HG03039 (cell line): ENCODE measurements at regions not wholly inside any gene's neighbourhood (a gene's known extent, or its start where the extent isn't known, plus 50 kb on each side); places are given as distances from the start of the nearest gene placed in this dataset.
"Not testable (repeated sequence)": the region's sequence is repeated elsewhere in the genome, so short reads cannot be mapped to it uniquely, and the experiment has no call there.

ENCODE experiments used
- ATAC-seq: cut with Tn5 transposase; IDR thresholded peaks from one replicate; pipeline ENCODE4 v1.9.1; 2021; ENCODE audit warnings: mild to moderate bottlenecking, moderate library complexity; ENCODE audit not compliant: unreplicated experiment

- ATAC-seq: not testable (repeated sequence)
These were observed 403.3 kb downstream of the MBD2 start for GRCh38 chr18:53821141-53821540.

GRCh38 chr18:53819671-53820070 lies 404.8 kb downstream of the MBD2 start:
- ATAC-seq: no peak

GRCh38 chr18:53819174-53819573 lies 405.3 kb downstream of the MBD2 start:
- ATAC-seq: no peak

GRCh38 chr18:53817976-53818950 lies 406.2 kb downstream of the MBD2 start:
- ATAC-seq: no peak

GRCh38 chr18:53800171-53800570 lies 424.3 kb downstream of the MBD2 start:
- ATAC-seq: no peak

GRCh38 chr18:53799134-53799533 lies 425.3 kb downstream of the MBD2 start:
- ATAC-seq: no peak

GRCh38 chr18:53798516-53798915 lies 426.0 kb downstream of the MBD2 start:
- ATAC-seq: no peak

- no peak for ATAC-seq
These were observed 426.4 kb downstream of the MBD2 start for GRCh38 chr18:53797998-53798495.

GRCh38 chr18:53796040-53796729 lies 428.3 kb downstream of the MBD2 start:
- peak; percentile 92 for ATAC-seq

GRCh38 chr18:53795610-53796009 lies 428.9 kb downstream of the MBD2 start:
- no peak for ATAC-seq

- ATAC-seq: no peak
These were observed 429.4 kb downstream of the MBD2 start for GRCh38 chr18:53795061-53795460.

- no peak for ATAC-seq
These were observed 431.7 kb downstream of the MBD2 start for GRCh38 chr18:53792762-53793161.

GRCh38 chr18:53790786-53791185 lies 433.7 kb downstream of the MBD2 start:
- ATAC-seq: no peak

- ATAC-seq: no peak
These were observed 434.9 kb downstream of the MBD2 start for GRCh38 chr18:53789376-53790247.

GRCh38 chr18:53785811-53786210 lies 438.7 kb downstream of the MBD2 start:
- ATAC-seq: no peak

- ATAC-seq: no peak
These were observed 440.2 kb downstream of the MBD2 start for GRCh38 chr18:53784253-53784652.

GRCh38 chr18:53780666-53781065 lies 443.8 kb downstream of the MBD2 start:
- no peak for ATAC-seq

- ATAC-seq: no peak
These were observed 452.2 kb downstream of the MBD2 start for GRCh38 chr18:53772293-53772692.

- no peak for ATAC-seq
These were observed 452.8 kb downstream of the MBD2 start for GRCh38 chr18:53771664-53772063.

- ATAC-seq: no peak
These were observed 459.3 kb downstream of the MBD2 start for GRCh38 chr18:53765211-53765610.

GRCh38 chr18:53764086-53764485 lies 460.4 kb downstream of the MBD2 start:
- no peak for ATAC-seq
